H9 (cell line): ENCODE measurements at regions not wholly inside any gene's neighbourhood (a gene's known extent, or its start where the extent isn't known, plus 50 kb on each side); places are given as distances from the start of the nearest gene placed in this dataset.
A peak's percentile ranks its signal among the peaks of the same experiment; 100 is the strongest.

Source experiments
- DNase-seq: peaks from one replicate; pipeline ENCODE4 v3.0.0-alpha.2; 2017
- H2AFZ ChIP-seq: one replicate; pipeline ENCODE4 v1.6.1; 2013; ENCODE audit warnings: mild to moderate bottlenecking, low read length, control low read depth, moderate library complexity
- H2AK5ac ChIP-seq: 2 replicates; pipeline ENCODE4 v1.6.1; 2013; ENCODE audit warnings: low read length, control low read depth, mixed read lengths; ENCODE audit not compliant: insufficient read length
- H2BK120ac ChIP-seq: one replicate; pipeline ENCODE4 v1.6.1; 2013; ENCODE audit warnings: low read depth, mild to moderate bottlenecking, low read length, control low read depth, inconsistent platforms; ENCODE audit not compliant: poor library complexity, severe bottlenecking
- H2BK12ac ChIP-seq: 2 replicates; pipeline ENCODE4 v1.6.1; 2013; ENCODE audit warnings: low read length, control low read depth, mixed read lengths, low read depth; ENCODE audit not compliant: insufficient read length
- H2BK15ac ChIP-seq: 2 replicates; pipeline ENCODE4 v1.6.1; 2013; ENCODE audit warnings: low read depth, low read length, control low read depth
- H2BK20ac ChIP-seq: one replicate; pipeline ENCODE4 v1.6.1; 2013; ENCODE audit warnings: low read depth, mild to moderate bottlenecking, low read length, control low read depth, inconsistent platforms; ENCODE audit not compliant: poor library complexity, severe bottlenecking
- H2BK5ac ChIP-seq: 2 replicates; pipeline ENCODE4 v1.6.1; 2013; ENCODE audit warnings: low read length, control low read depth, mixed read lengths; ENCODE audit not compliant: insufficient read length
- H3K14ac ChIP-seq: 2 replicates; pipeline ENCODE4 v1.6.1; 2013; ENCODE audit warnings: low read length, control low read depth; ENCODE audit not compliant: insufficient read depth
- H3K18ac ChIP-seq: 2 replicates; pipeline ENCODE4 v1.6.1; 2013; ENCODE audit warnings: low read depth, mild to moderate bottlenecking, mixed read lengths, low read length, control low read depth; ENCODE audit not compliant: insufficient read length
- H3K23ac ChIP-seq: 2 replicates; pipeline ENCODE4 v1.6.1; 2013; ENCODE audit warnings: low read length, control low read depth, mixed read lengths, low read depth; ENCODE audit not compliant: insufficient read length
- H3K23me2 ChIP-seq: 2 replicates; pipeline ENCODE4 v1.6.1; 2013; ENCODE audit warnings: low read depth, mild to moderate bottlenecking, mixed read lengths, low read length, control low read depth; ENCODE audit not compliant: insufficient read length, poor library complexity, severe bottlenecking
- H3K27ac ChIP-seq: 2 replicates; pipeline ENCODE4 v1.5.1; 2013; ENCODE audit warnings: low read length, control low read depth, mixed read lengths, low read depth; ENCODE audit not compliant: insufficient read length
- H3K27me3 ChIP-seq: 2 replicates; pipeline ENCODE4 v1.6.1; 2013; ENCODE audit warnings: low read length, control low read depth, inconsistent platforms; ENCODE audit not compliant: insufficient read depth
- H3K4ac ChIP-seq: 2 replicates; pipeline ENCODE4 v1.6.1; 2013; ENCODE audit warnings: low read depth, mild to moderate bottlenecking, control low read depth, inconsistent platforms, low read length, moderate library complexity
- H3K4me1 ChIP-seq: 2 replicates; pipeline ENCODE4 v1.6.1; 2013; ENCODE audit warnings: low read length, control low read depth, inconsistent platforms; ENCODE audit not compliant: insufficient read depth
- H3K4me2 ChIP-seq: 2 replicates; pipeline ENCODE4 v1.6.1; 2013; ENCODE audit warnings: low read length, control low read depth, mixed read lengths; ENCODE audit not compliant: insufficient read length, insufficient read depth
- H3K56ac ChIP-seq: 2 replicates; pipeline ENCODE4 v1.6.1; 2013; ENCODE audit warnings: low read depth, mild to moderate bottlenecking, mixed read lengths, low read length, control low read depth; ENCODE audit not compliant: insufficient read length
- H3K79me1 ChIP-seq: 2 replicates; pipeline ENCODE4 v1.6.1; 2013; ENCODE audit warnings: low read depth, mild to moderate bottlenecking, moderate library complexity, low read length, control low read depth, inconsistent platforms; ENCODE audit not compliant: insufficient read depth, poor library complexity, severe bottlenecking
- H3K79me2 ChIP-seq: 2 replicates; pipeline ENCODE4 v1.6.1; 2013; ENCODE audit warnings: low read length, control low read depth, inconsistent platforms; ENCODE audit not compliant: insufficient read depth
- H3K9ac ChIP-seq: 2 replicates; pipeline ENCODE4 v1.6.1; 2013; ENCODE audit warnings: low read length, control low read depth, mixed read lengths; ENCODE audit not compliant: insufficient read length; ENCODE audit errors: extremely low read depth
- H3K9me3 ChIP-seq: one replicate; pipeline ENCODE4 v1.6.1; 2013; ENCODE audit warnings: low read depth, low read length, inconsistent platforms; ENCODE audit not compliant: control insufficient read depth
- H3T11ph ChIP-seq: one replicate; pipeline ENCODE4 v1.6.1; 2013; ENCODE audit warnings: mild to moderate bottlenecking, low read length, control low read depth, inconsistent platforms
- H4K20me1 ChIP-seq: one replicate; pipeline ENCODE4 v1.6.1; 2013; ENCODE audit not compliant: control insufficient read depth, insufficient read length, insufficient read depth
- H4K5ac ChIP-seq: 2 replicates; pipeline ENCODE4 v1.6.1; 2013; ENCODE audit warnings: low read depth, mild to moderate bottlenecking, mixed read lengths, low read length, control low read depth; ENCODE audit not compliant: insufficient read length
- H4K8ac ChIP-seq: replicated peaks from 2 replicates; pipeline ENCODE4 v1.6.1; 2013; ENCODE audit warnings: low read length, control low read depth, mixed read lengths, low read depth; ENCODE audit not compliant: insufficient read length
- H4K91ac ChIP-seq: 2 replicates; pipeline ENCODE4 v1.6.1; 2013; ENCODE audit warnings: low read depth, mild to moderate bottlenecking, moderate library complexity, mixed read lengths, low read length, control low read depth; ENCODE audit not compliant: insufficient read length
- H3K27ac Mint-ChIP-seq, 3 experiments: 2 replicates in 2 of 3; 3 replicates in 1 of 3; pipeline ENCODE4 v1.8.0; 2020 to 2021; ENCODE audit warnings: mixed read lengths in 3 of 3, mild to moderate bottlenecking in 1 of 3, moderate library complexity in 1 of 3
- H3K27me3 Mint-ChIP-seq: 2 replicates; pipeline ENCODE4 v1.8.0; 2021; ENCODE audit warnings: low read depth, mild to moderate bottlenecking, moderate library complexity, mixed read lengths
- H3K36me3 Mint-ChIP-seq, 3 experiments: 2 replicates in 2 of 3; 3 replicates in 1 of 3; pipeline ENCODE4 v1.8.0; 2020 to 2021; ENCODE audit warnings: low read depth in 3 of 3, mixed read lengths in 3 of 3; ENCODE audit not compliant: insufficient read depth in 1 of 3
- H3K4me1 Mint-ChIP-seq, 2 experiments: 2 replicates each; pipeline ENCODE4 v1.8.0; 2020; ENCODE audit warnings: mixed read lengths in 2 of 2
- H3K4me3 Mint-ChIP-seq, 2 experiments: 2 replicates in 1 of 2; 3 replicates in 1 of 2; pipeline ENCODE4 v1.8.0; 2020 to 2021; ENCODE audit warnings: mild to moderate bottlenecking in 2 of 2, mixed read lengths in 2 of 2, moderate library complexity in 1 of 2
- H3K9me3 Mint-ChIP-seq, 2 experiments: 2 replicates in 1 of 2; 3 replicates in 1 of 2; pipeline ENCODE4 v1.8.0; 2020; ENCODE audit warnings: mild to moderate bottlenecking in 2 of 2, mixed read lengths in 2 of 2, moderate library complexity in 1 of 2
- WGBS: extraction: QIAGEN DNeasy Blood & Tissue Kit; methylation state at CpG from one replicate; pipeline ENCODE4 v1.1.7; 2013; ENCODE audit warnings: missing lambda C conversion rate, low lambda C conversion rate, mixed read lengths; ENCODE audit not compliant: insufficient read length; ENCODE audit errors: extremely low coverage; 5-methylcytosine and 5-hydroxymethylcytosine counted together
- TF ChIP-seq, protein P1 (sequence below): fragments of 200-600 bp; sonication (generic); conservative IDR thresholded peaks from 3 replicates; pipeline ENCODE4 v1.8.0; 2021; ENCODE audit warnings: antibody characterized with exemption, mild to moderate bottlenecking

GRCh38 chr14:95808371-95808770, 68.3 kb upstream of the TUNAR start:
- no peak overlapping the region for H2AFZ ChIP-seq
- no peak overlapping the region for H3K4me2 ChIP-seq
- Mint-ChIP-seq H3K27me3 (peaks cover 32% of the 10 kb centered on the region), H3K36me3 (peaks cover 2 to 11% (median 5%) of the 10 kb centered on the region in 3 experiments; a peak in 4 of 7 replicates), H3K4me1 (no peaks in the 10 kb centered on the region), H3K27ac (no peak overlapping the region), H3K9me3 (peaks cover 7 to 14% of the 10 kb centered on the region in 2 experiments), H3K4me3 (no peak overlapping the region)
- no peak overlapping the region for H3T11ph ChIP-seq
- no peak overlapping the region for H3K14ac ChIP-seq
- no peak overlapping the region for H4K8ac ChIP-seq
- H3K23me2 ChIP-seq, result no peaks in the 10 kb centered on the region
- H3K18ac ChIP-seq, result no peak overlapping the region
- no CpG with 5 or more reads among the region's 1 CpG for WGBS
- no peak overlapping the region for H3K23ac ChIP-seq
- TF ChIP-seq, protein P1, sequence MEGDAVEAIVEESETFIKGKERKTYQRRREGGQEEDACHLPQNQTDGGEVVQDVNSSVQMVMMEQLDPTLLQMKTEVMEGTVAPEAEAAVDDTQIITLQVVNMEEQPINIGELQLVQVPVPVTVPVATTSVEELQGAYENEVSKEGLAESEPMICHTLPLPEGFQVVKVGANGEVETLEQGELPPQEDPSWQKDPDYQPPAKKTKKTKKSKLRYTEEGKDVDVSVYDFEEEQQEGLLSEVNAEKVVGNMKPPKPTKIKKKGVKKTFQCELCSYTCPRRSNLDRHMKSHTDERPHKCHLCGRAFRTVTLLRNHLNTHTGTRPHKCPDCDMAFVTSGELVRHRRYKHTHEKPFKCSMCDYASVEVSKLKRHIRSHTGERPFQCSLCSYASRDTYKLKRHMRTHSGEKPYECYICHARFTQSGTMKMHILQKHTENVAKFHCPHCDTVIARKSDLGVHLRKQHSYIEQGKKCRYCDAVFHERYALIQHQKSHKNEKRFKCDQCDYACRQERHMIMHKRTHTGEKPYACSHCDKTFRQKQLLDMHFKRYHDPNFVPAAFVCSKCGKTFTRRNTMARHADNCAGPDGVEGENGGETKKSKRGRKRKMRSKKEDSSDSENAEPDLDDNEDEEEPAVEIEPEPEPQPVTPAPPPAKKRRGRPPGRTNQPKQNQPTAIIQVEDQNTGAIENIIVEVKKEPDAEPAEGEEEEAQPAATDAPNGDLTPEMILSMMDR, result no peak
- H4K5ac ChIP-seq, result no peak overlapping the region
- no peak overlapping the region for H4K91ac ChIP-seq
- H2BK12ac ChIP-seq, result no peak overlapping the region
- no peaks in the 10 kb centered on the region for H3K79me1 ChIP-seq
- no peak overlapping the region for H3K4ac ChIP-seq
- no peaks in the 10 kb centered on the region for H3K9me3 ChIP-seq
- no peak overlapping the region for H2BK120ac ChIP-seq
- H2BK5ac ChIP-seq, result no peak overlapping the region
- peak; percentile 10 for DNase-seq
- no peaks in the 10 kb centered on the region for H3K27me3 ChIP-seq
- no peak overlapping the region for H2AK5ac ChIP-seq
- no peak overlapping the region for H2BK20ac ChIP-seq
- H4K20me1 ChIP-seq, result no peaks in the 10 kb centered on the region
- H3K9ac ChIP-seq, result no peak overlapping the region
- no peaks in the 10 kb centered on the region for H3K4me1 ChIP-seq
- no peak overlapping the region for H2BK15ac ChIP-seq
- H3K79me2 ChIP-seq, result no peaks in the 10 kb centered on the region
- no peak overlapping the region for H3K56ac ChIP-seq
- no peak overlapping the region for H3K27ac ChIP-seq
